Astrocyte (in vitro differentiated cells and primary cell): ENCODE measurements at regions not wholly inside any gene's neighbourhood (a gene's known extent, or its start where the extent isn't known, plus 50 kb on each side); places are given as distances from the start of the nearest gene placed in this dataset.

Experiments
- EZH2 ChIP-seq: IDR thresholded peaks from 2 replicates; pipeline ENCODE4 v1.6.1; 2012; ENCODE audit warnings: mild to moderate bottlenecking, low read length, inconsistent platforms; ENCODE audit not compliant: insufficient read depth
- TF ChIP-seq, protein P1 (sequence below): IDR thresholded peaks from 2 replicates; pipeline ENCODE4 v1.5.1; 2011; ENCODE audit warnings: low read depth, mild to moderate bottlenecking, inconsistent platforms, low read length, moderate library complexity; ENCODE audit not compliant: insufficient read depth

DNA sequence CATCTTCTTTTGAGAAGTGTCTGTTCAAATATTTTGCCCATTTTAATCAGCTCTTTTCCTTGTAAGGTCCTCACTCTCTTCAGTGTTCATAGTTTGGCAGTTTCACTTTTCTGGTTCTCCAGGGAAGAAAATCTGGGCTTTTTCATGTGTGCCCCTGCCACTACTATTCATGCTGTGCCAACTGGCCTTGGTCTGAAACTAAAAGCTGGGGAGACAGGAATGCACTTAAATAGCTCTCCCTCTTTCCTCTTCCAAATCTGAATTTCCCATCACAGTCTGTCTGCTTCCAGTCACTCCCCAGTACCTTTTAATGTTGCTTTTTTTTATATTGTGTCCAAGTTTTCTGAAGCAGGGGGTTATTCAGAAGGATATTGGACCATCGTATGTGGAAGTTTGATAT lies 574.3 kb upstream of the POU3F3 start:
- TF ChIP-seq, protein P1, sequence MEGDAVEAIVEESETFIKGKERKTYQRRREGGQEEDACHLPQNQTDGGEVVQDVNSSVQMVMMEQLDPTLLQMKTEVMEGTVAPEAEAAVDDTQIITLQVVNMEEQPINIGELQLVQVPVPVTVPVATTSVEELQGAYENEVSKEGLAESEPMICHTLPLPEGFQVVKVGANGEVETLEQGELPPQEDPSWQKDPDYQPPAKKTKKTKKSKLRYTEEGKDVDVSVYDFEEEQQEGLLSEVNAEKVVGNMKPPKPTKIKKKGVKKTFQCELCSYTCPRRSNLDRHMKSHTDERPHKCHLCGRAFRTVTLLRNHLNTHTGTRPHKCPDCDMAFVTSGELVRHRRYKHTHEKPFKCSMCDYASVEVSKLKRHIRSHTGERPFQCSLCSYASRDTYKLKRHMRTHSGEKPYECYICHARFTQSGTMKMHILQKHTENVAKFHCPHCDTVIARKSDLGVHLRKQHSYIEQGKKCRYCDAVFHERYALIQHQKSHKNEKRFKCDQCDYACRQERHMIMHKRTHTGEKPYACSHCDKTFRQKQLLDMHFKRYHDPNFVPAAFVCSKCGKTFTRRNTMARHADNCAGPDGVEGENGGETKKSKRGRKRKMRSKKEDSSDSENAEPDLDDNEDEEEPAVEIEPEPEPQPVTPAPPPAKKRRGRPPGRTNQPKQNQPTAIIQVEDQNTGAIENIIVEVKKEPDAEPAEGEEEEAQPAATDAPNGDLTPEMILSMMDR = no peak
- TF ChIP-seq EZH2 = no peak
